ENCODE measurements at regions not wholly inside any gene's neighbourhood (a gene's known extent, or its start where the extent isn't known, plus 50 kb on each side); places are given as distances from the start of the nearest gene placed in this dataset.

- intact Hi-C loops (cut with micrococcal nuclease), result no loop called here
- no peaks in the 10 kb centered on the region for H3K36me3 ChIP-seq (ENCODE audit: control insufficient read depth, insufficient read depth, low read length)
- DNase-seq (ENCODE audit: extremely low read depth in 1 of 4, low spot score in 3 of 4) (no peak), FAIRE-seq (no peak), ATAC-seq (no peak)
- CTCF ChIA-PET (ENCODE audit: low intra/inter-chr PET ratio), result no interaction called here
- no peaks in the 10 kb centered on the region; the same call in 1 of the 2 replicates for H3K9me3 ChIP-seq (replicated peaks; ENCODE audit: control insufficient read depth, insufficient read depth, low read depth, low read length)
- no peaks in the 10 kb centered on the region for H3K27me3 ChIP-seq (ENCODE audit: control insufficient read depth in 2 of 2, insufficient read depth in 2 of 2, low read length in 2 of 2)
- no peak overlapping the region for H3K9ac ChIP-seq (ENCODE audit: insufficient read depth in 1 of 2, low read depth in 2 of 2, low read length in 2 of 2)
- no peaks in the 10 kb centered on the region for H3K9me1 ChIP-seq (ENCODE audit: control insufficient read depth, insufficient read depth, low read length)
- no peak overlapping the region for H3K4me3 ChIP-seq
- no peaks in the 10 kb centered on the region for H4K20me1 ChIP-seq (replicated peaks; ENCODE audit: control insufficient read depth, insufficient read depth, low read length)
- POLR2A ChIA-PET, result no interaction called here
- no peak overlapping the region for H2AFZ ChIP-seq (ENCODE audit: low read depth, low read length)
- H3K4me2 ChIP-seq (ENCODE audit: insufficient read depth, low read length), result no peak overlapping the region
- 0% methylated on average over 1 of the region's 1 CpG for WGBS (ENCODE audit: insufficient coverage, low coverage, missing lambda C conversion rate)
- H3K4me1 ChIP-seq (replicated peaks in 1 of 2; ENCODE audit: control insufficient read depth in 2 of 2, insufficient read depth in 2 of 2, low read length in 2 of 2), result no peaks in the 10 kb centered on the region
- no peak overlapping the region for H3K27ac ChIP-seq (ENCODE audit: extremely low read depth, low read depth, low read length)
- no peaks in the 10 kb centered on the region for H3K79me2 ChIP-seq (ENCODE audit: control insufficient read depth, insufficient read depth, low read length)
- in situ Hi-C loops (cut with MboI), result no loop called here
- BruUV-seq (replicated peaks), result no TSS peak
- TF ChIP-seq TFAM (CRISPR knock-in tag; conservative IDR thresholded peaks at IDR 0.05) (no peak), HEY1 (CRISPR knock-in tag; IDR thresholded peaks at IDR 0.05; ENCODE audit: borderline replicate concordance) (no peak), E2F3 (CRISPR knock-in tag; IDR thresholded peaks at IDR 0.05) (no peak), ZNF644 (tag; IDR thresholded peaks at IDR 0.05; ENCODE audit: low read depth) (no peak), CCAR2 (IDR thresholded peaks at IDR 0.05; ENCODE audit: low read depth, low read length) (no peak), ZNF584 (CRISPR knock-in tag; IDR thresholded peaks at IDR 0.05; ENCODE audit: low read depth) (no peak), HMG20A (CRISPR knock-in tag; conservative IDR thresholded peaks at IDR 0.05) (no peak), PHF20 (IDR thresholded peaks at IDR 0.05; ENCODE audit: partially characterized antibody) (no peak), FUS (optimal IDR thresholded peaks at IDR 0.05; ENCODE audit: low read depth, low read length) (no peak), RBFOX2 (IDR thresholded peaks at IDR 0.05; ENCODE audit: low read depth, low read length) (no peak), PTRF (tag; IDR thresholded peaks at IDR 0.05) (no peak)
- TF ChIP-seq, protein P1, sequence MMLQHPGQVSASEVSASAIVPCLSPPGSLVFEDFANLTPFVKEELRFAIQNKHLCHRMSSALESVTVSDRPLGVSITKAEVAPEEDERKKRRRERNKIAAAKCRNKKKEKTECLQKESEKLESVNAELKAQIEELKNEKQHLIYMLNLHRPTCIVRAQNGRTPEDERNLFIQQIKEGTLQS (IDR thresholded peaks at IDR 0.05), result no peak
- TF ChIP-seq, protein P1 (CRISPR knock-in tag; conservative IDR thresholded peaks at IDR 0.05), result no peak
Measured at GRCh38 chr6:54747955-54748354, 98.6 kb upstream of the FAM83B start.
